Neural cell (in vitro differentiated cells): ENCODE measurements at regions not wholly inside any gene's neighbourhood (a gene's known extent, or its start where the extent isn't known, plus 50 kb on each side); places are given as distances from the start of the nearest gene placed in this dataset.

ENCODE experiments used
- EP300 ChIP-seq: fragments of 450-650 bp; conservative IDR thresholded peaks from 2 replicates; pipeline ENCODE4 v1.6.1; 2014; ENCODE audit warnings: antibody characterized with exemption, mild to moderate bottlenecking, moderate library complexity; ENCODE audit not compliant: poor library complexity, severe bottlenecking
- EZH2 ChIP-seq: fragments of 200-600, 300-800 bp; shearing (Covaris generic), sonication (generic); IDR thresholded peaks from 2 replicates; pipeline ENCODE4 v1.6.1; 2014; ENCODE audit warnings: antibody characterized with exemption, low read length, borderline replicate concordance, mild to moderate bottlenecking; ENCODE audit not compliant: insufficient read depth, poor library complexity, severe bottlenecking
- MXI1 ChIP-seq: fragments of 450-650 bp; conservative IDR thresholded peaks from 2 replicates; pipeline ENCODE4 v1.6.1; 2014; ENCODE audit warnings: antibody characterized with exemption, mild to moderate bottlenecking; ENCODE audit not compliant: poor library complexity, severe bottlenecking
- POLR2AphosphoS5 ChIP-seq: IDR thresholded peaks from 2 replicates; pipeline ENCODE4 v1.6.1; 2012
- RAD21 ChIP-seq: fragments of 450-650 bp; conservative IDR thresholded peaks from 2 replicates; pipeline ENCODE4 v1.6.1; 2014; ENCODE audit warnings: antibody characterized with exemption, mild to moderate bottlenecking, moderate library complexity
- TAF1 ChIP-seq: IDR thresholded peaks from 2 replicates; pipeline ENCODE4 v1.6.1; 2012; ENCODE audit warnings: low read depth
- TF ChIP-seq, protein P1 (sequence below): fragments of 450-650 bp; IDR thresholded peaks from 2 replicates; pipeline ENCODE4 v1.5.1; 2014; ENCODE audit warnings: antibody characterized with exemption, mild to moderate bottlenecking, moderate library complexity; ENCODE audit not compliant: poor library complexity, severe bottlenecking
- TF ChIP-seq, protein P2 (sequence below): IDR thresholded peaks from 2 replicates; pipeline ENCODE4 v1.6.1; 2012; ENCODE audit warnings: borderline replicate concordance

DNA sequence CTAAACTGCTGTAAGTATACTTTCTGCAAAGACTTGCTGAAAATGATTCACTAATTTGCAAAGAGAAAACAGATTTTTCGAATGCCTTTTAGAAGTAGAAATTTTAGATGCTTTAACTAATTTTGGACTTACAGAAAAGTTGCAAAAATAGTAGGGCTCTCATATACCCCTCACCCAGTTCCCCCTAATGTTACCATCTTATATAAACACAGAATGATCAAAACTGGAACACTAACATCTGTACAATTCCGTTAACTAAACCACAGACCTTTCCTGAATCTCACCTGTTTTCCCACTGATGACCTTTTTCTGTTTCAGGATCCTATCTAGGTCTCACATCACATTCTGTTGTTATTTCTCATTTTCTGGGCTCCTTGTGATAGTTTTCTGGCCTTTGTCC, 454.8 kb downstream of the SHQ1 start:
- no peak for TF ChIP-seq POLR2AphosphoS5
- TF ChIP-seq, protein P1, sequence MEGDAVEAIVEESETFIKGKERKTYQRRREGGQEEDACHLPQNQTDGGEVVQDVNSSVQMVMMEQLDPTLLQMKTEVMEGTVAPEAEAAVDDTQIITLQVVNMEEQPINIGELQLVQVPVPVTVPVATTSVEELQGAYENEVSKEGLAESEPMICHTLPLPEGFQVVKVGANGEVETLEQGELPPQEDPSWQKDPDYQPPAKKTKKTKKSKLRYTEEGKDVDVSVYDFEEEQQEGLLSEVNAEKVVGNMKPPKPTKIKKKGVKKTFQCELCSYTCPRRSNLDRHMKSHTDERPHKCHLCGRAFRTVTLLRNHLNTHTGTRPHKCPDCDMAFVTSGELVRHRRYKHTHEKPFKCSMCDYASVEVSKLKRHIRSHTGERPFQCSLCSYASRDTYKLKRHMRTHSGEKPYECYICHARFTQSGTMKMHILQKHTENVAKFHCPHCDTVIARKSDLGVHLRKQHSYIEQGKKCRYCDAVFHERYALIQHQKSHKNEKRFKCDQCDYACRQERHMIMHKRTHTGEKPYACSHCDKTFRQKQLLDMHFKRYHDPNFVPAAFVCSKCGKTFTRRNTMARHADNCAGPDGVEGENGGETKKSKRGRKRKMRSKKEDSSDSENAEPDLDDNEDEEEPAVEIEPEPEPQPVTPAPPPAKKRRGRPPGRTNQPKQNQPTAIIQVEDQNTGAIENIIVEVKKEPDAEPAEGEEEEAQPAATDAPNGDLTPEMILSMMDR = no peak
- no peak for TF ChIP-seq EP300
- no peak for TF ChIP-seq TAF1
- TF ChIP-seq MXI1 = no peak
- no peak for TF ChIP-seq RAD21
- TF ChIP-seq, protein P2, sequence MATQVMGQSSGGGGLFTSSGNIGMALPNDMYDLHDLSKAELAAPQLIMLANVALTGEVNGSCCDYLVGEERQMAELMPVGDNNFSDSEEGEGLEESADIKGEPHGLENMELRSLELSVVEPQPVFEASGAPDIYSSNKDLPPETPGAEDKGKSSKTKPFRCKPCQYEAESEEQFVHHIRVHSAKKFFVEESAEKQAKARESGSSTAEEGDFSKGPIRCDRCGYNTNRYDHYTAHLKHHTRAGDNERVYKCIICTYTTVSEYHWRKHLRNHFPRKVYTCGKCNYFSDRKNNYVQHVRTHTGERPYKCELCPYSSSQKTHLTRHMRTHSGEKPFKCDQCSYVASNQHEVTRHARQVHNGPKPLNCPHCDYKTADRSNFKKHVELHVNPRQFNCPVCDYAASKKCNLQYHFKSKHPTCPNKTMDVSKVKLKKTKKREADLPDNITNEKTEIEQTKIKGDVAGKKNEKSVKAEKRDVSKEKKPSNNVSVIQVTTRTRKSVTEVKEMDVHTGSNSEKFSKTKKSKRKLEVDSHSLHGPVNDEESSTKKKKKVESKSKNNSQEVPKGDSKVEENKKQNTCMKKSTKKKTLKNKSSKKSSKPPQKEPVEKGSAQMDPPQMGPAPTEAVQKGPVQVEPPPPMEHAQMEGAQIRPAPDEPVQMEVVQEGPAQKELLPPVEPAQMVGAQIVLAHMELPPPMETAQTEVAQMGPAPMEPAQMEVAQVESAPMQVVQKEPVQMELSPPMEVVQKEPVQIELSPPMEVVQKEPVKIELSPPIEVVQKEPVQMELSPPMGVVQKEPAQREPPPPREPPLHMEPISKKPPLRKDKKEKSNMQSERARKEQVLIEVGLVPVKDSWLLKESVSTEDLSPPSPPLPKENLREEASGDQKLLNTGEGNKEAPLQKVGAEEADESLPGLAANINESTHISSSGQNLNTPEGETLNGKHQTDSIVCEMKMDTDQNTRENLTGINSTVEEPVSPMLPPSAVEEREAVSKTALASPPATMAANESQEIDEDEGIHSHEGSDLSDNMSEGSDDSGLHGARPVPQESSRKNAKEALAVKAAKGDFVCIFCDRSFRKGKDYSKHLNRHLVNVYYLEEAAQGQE = no peak
- TF ChIP-seq EZH2 = no peak
